AG04449 (cell line): ENCODE measurements at regions not wholly inside any gene's neighbourhood (a gene's known extent, or its start where the extent isn't known, plus 50 kb on each side); places are given as distances from the start of the nearest gene placed in this dataset.
"Not testable (repeated sequence)": the region's sequence is repeated elsewhere in the genome, so short reads cannot be mapped to it uniquely, and the experiment has no call there.

Experiments used
- CTCF ChIA-PET: fragments of 350-600 bp; formaldehyde crosslinking; extraction: SDS; loops from one replicate; lab custom pipeline; 2021; ENCODE audit warnings: antibody characterized with exemption; lab: Yijun Ruan, JAX
- POLR2A ChIA-PET: fragments of 400-600, 350-600 bp; formaldehyde crosslinking; extraction: SDS; loops from one replicate; lab custom pipeline; 2020; ENCODE audit warnings: antibody characterized with exemption, inconsistent platforms; lab: Yijun Ruan, JAX
- DNase-seq: peaks from one replicate; pipeline ENCODE4 v3.0.0-alpha.2; 2010; ENCODE audit warnings: low read depth, low spot score
- H3K4me3 ChIP-seq: 2 replicates; pipeline ENCODE4 v1.5.1; 2011; ENCODE audit warnings: low read depth, mild to moderate bottlenecking, control low read depth, low read length
- TF ChIP-seq, protein P1 (sequence below): IDR thresholded peaks from one replicate; pipeline ENCODE4 v1.5.1; 2011; ENCODE audit warnings: mild to moderate bottlenecking, moderate library complexity, low read length, control low read depth, inconsistent platforms; ENCODE audit not compliant: insufficient read depth; ENCODE audit errors: missing control alignments

DNA sequence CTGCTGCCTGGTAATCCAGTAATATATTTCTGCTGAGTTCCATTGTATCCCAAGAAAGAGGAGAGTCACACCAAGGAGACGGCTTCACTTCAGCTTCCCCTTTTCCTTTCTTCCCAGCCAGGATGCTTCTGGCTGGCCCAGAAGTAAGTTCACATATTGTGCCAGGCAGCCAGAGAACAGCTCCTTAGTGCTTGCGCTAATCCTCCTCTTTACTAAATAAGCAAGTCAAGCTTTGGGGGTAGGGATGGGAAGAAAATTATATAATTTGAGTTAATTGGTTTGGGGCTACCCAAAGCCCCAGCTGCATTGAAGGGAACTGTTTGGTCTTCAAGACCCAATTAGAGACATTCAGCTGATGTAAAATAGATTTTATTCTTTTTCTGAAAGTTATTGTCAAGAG lies 218.8 kb upstream of the HES1 start:
- ChIA-PET POLR2A (no interaction called here), CTCF (no interaction called here)
- TF ChIP-seq, protein P1, sequence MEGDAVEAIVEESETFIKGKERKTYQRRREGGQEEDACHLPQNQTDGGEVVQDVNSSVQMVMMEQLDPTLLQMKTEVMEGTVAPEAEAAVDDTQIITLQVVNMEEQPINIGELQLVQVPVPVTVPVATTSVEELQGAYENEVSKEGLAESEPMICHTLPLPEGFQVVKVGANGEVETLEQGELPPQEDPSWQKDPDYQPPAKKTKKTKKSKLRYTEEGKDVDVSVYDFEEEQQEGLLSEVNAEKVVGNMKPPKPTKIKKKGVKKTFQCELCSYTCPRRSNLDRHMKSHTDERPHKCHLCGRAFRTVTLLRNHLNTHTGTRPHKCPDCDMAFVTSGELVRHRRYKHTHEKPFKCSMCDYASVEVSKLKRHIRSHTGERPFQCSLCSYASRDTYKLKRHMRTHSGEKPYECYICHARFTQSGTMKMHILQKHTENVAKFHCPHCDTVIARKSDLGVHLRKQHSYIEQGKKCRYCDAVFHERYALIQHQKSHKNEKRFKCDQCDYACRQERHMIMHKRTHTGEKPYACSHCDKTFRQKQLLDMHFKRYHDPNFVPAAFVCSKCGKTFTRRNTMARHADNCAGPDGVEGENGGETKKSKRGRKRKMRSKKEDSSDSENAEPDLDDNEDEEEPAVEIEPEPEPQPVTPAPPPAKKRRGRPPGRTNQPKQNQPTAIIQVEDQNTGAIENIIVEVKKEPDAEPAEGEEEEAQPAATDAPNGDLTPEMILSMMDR: no peak
- H3K4me3 ChIP-seq: no peak overlapping the region
- no peak for DNase-seq

DNA sequence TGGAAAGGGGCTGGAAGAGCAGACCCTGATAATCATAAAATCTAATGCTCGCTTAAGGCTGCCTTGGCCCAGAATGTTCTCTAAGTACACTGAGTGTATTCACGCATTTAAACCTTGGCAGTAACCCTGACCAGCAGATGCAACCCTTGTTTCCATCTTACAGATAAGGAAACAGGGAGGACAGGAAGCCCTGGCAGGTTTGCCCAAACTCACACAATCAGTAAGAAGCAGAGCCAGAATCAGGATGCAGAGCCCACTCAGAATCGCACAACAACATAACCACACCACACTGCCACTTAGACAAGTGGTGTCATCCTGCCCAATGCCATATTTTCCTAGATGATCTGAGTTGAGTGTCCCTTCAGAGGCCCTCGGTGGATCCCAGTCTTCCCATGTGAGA lies 214.5 kb upstream of the HES1 start:
- DNase-seq: no peak
- ChIA-PET POLR2A (no interaction called here), CTCF (no interaction called here)
- no peak overlapping the region for H3K4me3 ChIP-seq
- TF ChIP-seq, protein P1: no peak

DNA sequence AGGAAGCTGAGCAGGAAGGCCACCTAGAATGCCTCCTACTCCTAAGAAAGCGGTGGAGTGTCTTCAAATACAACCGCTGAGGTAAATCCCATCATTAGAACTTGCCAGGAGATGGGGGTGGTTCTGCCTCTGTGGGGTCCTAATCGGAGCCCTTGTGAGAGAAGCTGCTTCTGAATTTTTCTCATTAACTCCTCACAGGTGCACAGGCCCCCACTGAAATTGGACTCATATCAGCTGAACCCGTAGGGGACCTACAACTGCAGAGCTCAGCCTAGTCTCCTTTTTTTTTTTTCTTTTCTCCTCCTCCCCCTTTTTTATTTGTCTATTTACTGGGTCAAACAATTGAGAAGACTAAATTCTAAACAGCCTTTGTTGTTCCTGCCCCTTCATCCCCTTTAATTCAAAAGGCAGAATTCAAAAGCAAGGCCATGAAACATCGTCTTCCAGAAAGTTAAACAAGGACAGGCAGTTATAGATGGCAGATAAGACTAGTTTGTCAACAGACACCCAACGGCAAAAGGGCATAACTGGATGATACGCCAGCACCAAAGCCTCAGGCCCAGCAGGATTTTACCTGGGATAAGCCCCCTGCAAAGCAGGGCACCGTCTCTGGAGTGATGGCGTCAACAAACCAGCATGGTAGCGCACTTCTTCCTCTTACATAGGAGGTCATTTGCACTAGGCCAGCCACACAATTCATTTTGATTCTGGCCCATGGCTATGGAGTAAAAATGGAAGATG lies 213.7 kb upstream of the HES1 start:
- ChIA-PET CTCF (no interaction called here), POLR2A (no interaction called here)
- no peak for DNase-seq
- TF ChIP-seq, protein P1: no peak
- H3K4me3 ChIP-seq: no peak overlapping the region

DNA sequence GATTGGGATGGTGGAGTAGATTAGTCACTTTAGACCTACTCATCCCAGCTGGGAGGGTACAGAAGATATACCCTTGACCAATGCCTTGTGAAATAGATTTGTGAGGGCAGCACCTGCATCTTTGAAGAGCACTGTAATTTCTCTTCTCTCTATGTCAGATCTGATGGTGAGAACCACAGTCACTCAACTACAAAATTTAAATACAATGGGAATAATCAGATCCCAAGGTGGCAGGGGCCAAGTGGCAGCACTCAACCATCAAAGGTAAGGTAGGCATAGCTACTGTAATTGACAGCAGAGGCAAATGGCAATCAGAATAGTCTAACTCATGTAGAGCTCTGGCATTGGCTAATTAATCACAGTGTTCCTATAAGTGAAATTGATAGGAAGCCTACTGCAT lies 212.0 kb upstream of the HES1 start:
- DNase-seq, H3K4me3 ChIP-seq, CTCF ChIA-PET, POLR2A ChIA-PET: not testable (repeated sequence)

DNA sequence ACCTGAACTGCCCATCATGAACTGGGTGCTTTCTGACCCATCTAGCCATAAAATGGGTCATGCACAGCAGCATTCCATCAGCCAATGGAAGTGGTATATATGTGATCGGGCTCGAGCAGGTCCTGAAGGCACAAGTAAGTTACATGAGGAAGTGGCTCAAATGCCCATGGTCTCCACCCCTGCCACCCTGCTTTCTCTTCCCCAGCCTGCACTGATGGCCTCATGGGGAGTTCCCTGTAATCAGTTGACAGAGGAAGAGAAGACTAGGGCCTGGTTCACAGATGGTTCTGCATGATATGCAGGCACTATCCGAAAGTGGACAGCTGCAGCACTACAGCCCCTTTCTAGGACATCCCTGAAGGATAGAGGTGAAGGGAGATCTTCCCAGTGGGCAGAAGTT lies 209.9 kb upstream of the HES1 start:
- CTCF ChIA-PET, DNase-seq, H3K4me3 ChIP-seq, POLR2A ChIA-PET: not testable (repeated sequence)

DNA sequence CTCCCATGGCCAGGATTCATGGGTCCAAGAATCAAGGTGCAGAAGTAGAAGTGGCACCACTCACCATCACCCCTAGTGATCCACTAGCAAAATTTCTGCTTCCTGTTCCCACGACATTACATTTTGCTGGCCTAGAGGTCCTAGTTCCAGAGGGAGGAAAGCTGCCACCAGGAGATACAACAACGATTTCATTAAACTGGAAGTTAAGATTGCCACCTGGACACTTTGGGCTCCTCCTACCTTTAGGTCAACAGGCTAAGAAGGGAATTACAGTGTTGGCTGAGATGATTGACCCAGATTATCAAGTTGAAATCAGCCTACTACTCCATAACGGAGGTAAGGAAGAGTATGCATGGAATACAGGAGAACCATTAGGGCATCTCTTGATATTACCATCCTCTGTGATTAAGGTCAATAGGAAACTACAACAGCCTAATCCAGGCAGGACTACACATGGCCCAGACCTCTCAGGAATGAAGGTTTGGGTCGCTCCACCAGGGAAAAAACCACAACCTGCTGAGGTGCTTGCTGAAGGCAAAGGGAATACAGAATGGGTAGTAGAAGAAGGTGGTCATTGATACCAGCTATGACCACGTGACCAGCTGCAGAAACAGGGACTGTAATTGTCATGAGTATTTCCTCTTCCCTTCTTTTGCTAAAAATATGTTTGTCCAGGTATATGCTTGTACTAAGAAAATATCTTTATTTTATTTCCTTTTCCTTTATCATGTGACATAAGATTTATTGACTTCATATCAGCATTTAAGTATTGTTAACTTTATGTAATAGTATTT lies 208.3 kb upstream of the HES1 start:
- CTCF ChIA-PET, H3K4me3 ChIP-seq, DNase-seq, POLR2A ChIA-PET: not testable (repeated sequence)

DNA sequence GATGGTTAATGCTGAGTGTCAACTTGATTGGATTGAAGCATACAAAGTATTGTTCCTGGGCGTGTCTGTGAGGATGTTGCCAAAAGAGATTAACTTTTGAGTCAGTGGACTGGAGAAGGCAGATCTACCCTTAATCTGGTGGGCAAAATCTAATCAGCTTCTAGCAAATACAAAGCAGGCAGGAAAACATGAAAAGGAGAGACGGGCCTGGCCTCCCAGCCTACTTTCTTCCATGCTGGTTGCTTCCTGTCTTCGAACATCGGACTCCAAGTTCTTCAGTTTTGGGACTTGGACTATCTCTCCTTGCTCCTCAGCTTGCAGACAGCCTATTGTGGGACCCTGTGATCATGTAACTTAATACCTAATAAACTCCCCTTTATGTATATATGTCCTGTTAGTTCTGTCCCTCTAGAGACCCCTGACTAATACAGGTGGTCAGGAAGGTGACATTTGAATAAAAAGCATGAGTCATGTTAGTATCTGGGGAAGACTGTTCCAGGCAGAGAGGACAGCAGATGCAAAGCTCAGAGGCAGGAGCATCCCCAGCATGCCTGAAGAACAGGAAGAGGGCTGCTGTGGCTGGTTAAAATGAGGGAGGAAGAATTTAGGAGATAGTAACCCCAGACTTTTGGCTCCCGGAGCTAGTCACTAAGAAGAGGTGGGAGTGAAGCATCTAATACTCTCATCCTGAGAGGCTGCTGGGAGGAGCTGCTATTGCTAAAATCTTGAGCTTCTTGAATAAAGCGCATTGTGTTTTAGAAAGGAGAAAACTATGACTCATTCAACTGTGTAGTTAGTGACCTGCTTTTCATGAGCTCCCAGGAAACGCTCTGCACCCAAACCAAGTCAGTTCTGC lies 207.4 kb upstream of the HES1 start:
- no peak overlapping the region for H3K4me3 ChIP-seq
- TF ChIP-seq, protein P1: no peak
- POLR2A ChIA-PET: no interaction called here
- no peak for DNase-seq
- CTCF ChIA-PET: no interaction called here
